Heart left ventricle (tissue), 16 donors: ENCODE measurements at regions not wholly inside any gene's neighbourhood (a gene's known extent, or its start where the extent isn't known, plus 50 kb on each side); places are given as distances from the start of the nearest gene placed in this dataset.

Experiments used
- ATAC-seq, 4 donors: fragments of 200-7000 bp; cut with Tn5 transposase; one replicate each; pipeline ENCODE4 v1.9.1; 2020 to 2022; ENCODE audit warnings: moderate library complexity in 4 of 4, mild to moderate bottlenecking in 3 of 4, moderate number of reproducible peaks in 1 of 4
- DNase-seq, 5 donors: peaks; one replicate each; pipeline ENCODE4 v3.0.0-alpha.2; 2020
- H3K27ac ChIP-seq, 12 donors: fragments of 200-600 bp; sonication (generic) in 4 of 12; one replicate each; pipeline versions ENCODE4 v1.5.0 to v1.8.0; 2016 to 2022; ENCODE audit warnings: mild to moderate bottlenecking in 2 of 12
- H3K27me3 ChIP-seq, 9 donors: fragments of 200-600 bp; sonication (generic) in 2 of 9; one replicate each; pipeline versions ENCODE4 v1.5.1 to v1.8.0; 2016 to 2022; ENCODE audit warnings: mild to moderate bottlenecking in 3 of 9
- H3K36me3 ChIP-seq, 9 donors: fragments of 200-600 bp; sonication (generic) in 2 of 9; one replicate each; pipeline versions ENCODE4 v1.5.0 to v1.8.0; 2018 to 2022; ENCODE audit warnings: mild to moderate bottlenecking in 2 of 9
- H3K4me1 ChIP-seq, 12 donors: fragments of 200-600 bp; sonication (generic) in 4 of 12; one replicate each; pipeline versions ENCODE4 v1.5.0 to v1.8.0; 2016 to 2022; ENCODE audit warnings: mild to moderate bottlenecking in 3 of 12
- H3K4me3 ChIP-seq, 12 donors: fragments of 200-600 bp; sonication (generic) in 4 of 12; one replicate each; pipeline versions ENCODE4 v1.5.0 to v1.8.0; 2017 to 2022; ENCODE audit warnings: mild to moderate bottlenecking in 9 of 12, moderate library complexity in 4 of 12
- H3K9me3 ChIP-seq, 12 donors: fragments of 200-600 bp; sonication (generic) in 4 of 12; one replicate each; pipeline versions ENCODE4 v1.5.0 to v1.8.0; 2016 to 2022; ENCODE audit warnings: mild to moderate bottlenecking in 1 of 12
- POLR2A ChIP-seq, 2 donors: fragments of 450-650 bp; IDR thresholded peaks; one replicate each; pipeline ENCODE4 v1.6.1; 2017; ENCODE audit warnings: antibody characterized with exemption in 2 of 2, mild to moderate bottlenecking in 2 of 2, moderate library complexity in 2 of 2
- WGBS, 4 donors: extraction: QIAGEN DNeasy Blood & Tissue Kit in 2 of 4; methylation state at CpG; one replicate each; pipeline versions ENCODE4 v1.1.5 to v1.1.7; 2013 to 2018; 5-methylcytosine and 5-hydroxymethylcytosine counted together
- intact Hi-C, 10 donors: fragments of 100-400 bp; cut with DNase I; formaldehyde crosslinking; loops; one replicate each; pipeline versions ENCODE4 v1.11.1 to v1.14.2; 2022
- TF ChIP-seq, protein P1 (sequence below), 12 donors: fragments of 200-600 bp; sonication (generic) in 4 of 12; IDR thresholded peaks; one replicate each; pipeline versions ENCODE4 v1.5.0 to v1.8.0; 2018 to 2022; ENCODE audit warnings: antibody characterized with exemption in 12 of 12, mild to moderate bottlenecking in 5 of 12
- donor health status: ischemic (EF 13 %, LVEDD 7.1; RV severe dilation, severe dysfunction).
- donor health status: healthy with polysubstance abuse.
- donor health status: DM: no; HTN: yes; CAD: no.
- donor health status: DM: no; HTN: no; CAD: no.
- donor health status: ischemic (EF 25% LVEDD 6.9; RV normal size, moderate dysfunction).
- donor health status: ischemic (EF 25% LVEDD 5.7; RV mildly dilated, moderate dysfunction).
- donor health status: healthy.
- donor health status: DM: yes; HTN: yes; CAD: no.
- donor health status: ischemic (EF 35%, LVEDD 5.7; RV mildly dilated, moderate dysfunction).
- donor health status: nonischemic (EF 11% LVEDD 7.7; RV severe dilation, severe dysfunction).
- donor health status: DM: yes; HTN: yes; CAD: no.
- donor health status: PGD.
- donor health status: ischemic (EF 29% LVEDD 5.4; RV normal size, mild dysfunction).
- donor health status: nonischemic (EF 23%, LVEDD 6.1; RV moderate dilation, normal function).

DNA sequence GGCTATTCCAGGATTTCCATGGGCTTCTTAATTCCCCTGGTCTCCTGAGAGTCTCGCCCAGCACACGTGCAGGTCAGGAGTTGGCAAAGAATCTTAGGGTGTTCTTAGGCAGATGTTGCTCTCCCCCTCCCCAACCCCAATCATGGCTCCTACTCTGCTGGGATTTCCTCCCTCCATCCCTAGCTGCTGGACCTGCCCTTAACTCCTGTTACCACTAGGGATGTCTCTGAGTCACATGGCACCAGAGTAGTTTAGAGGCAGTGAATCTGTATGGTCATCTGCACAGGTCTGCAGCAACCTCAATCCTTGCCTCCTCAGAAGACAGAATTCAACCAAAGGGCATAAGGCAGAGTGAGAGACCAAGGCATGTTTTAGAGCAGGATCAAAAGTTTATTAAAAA, 51.8 kb upstream of the CHST3 start:
- H3K27ac ChIP-seq: no peak overlapping the region
- H3K27me3 ChIP-seq: no peaks in the 10 kb centered on the region
- peaks cover 0 to 12% (median 0%) of the 10 kb centered on the region in 12 donors for H3K9me3 ChIP-seq
- no peaks in the 10 kb centered on the region for H3K36me3 ChIP-seq
- H3K4me1 ChIP-seq: peaks cover 0 to 11% (median 0%) of the 10 kb centered on the region in 12 donors
- no peak overlapping the region for H3K4me3 ChIP-seq
- TF ChIP-seq, protein P1, sequence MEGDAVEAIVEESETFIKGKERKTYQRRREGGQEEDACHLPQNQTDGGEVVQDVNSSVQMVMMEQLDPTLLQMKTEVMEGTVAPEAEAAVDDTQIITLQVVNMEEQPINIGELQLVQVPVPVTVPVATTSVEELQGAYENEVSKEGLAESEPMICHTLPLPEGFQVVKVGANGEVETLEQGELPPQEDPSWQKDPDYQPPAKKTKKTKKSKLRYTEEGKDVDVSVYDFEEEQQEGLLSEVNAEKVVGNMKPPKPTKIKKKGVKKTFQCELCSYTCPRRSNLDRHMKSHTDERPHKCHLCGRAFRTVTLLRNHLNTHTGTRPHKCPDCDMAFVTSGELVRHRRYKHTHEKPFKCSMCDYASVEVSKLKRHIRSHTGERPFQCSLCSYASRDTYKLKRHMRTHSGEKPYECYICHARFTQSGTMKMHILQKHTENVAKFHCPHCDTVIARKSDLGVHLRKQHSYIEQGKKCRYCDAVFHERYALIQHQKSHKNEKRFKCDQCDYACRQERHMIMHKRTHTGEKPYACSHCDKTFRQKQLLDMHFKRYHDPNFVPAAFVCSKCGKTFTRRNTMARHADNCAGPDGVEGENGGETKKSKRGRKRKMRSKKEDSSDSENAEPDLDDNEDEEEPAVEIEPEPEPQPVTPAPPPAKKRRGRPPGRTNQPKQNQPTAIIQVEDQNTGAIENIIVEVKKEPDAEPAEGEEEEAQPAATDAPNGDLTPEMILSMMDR (IDR thresholded peaks at IDR 0.05): no peak
- TF ChIP-seq POLR2A (IDR thresholded peaks at IDR 0.05): no peak
- ATAC-seq (no peak), DNase-seq (no peak)
- intact Hi-C loops: no loop called here
- WGBS, 4 donors: 89 to 100% (median 96%) methylated on average over 2 of the region's 2 CpGs

DNA sequence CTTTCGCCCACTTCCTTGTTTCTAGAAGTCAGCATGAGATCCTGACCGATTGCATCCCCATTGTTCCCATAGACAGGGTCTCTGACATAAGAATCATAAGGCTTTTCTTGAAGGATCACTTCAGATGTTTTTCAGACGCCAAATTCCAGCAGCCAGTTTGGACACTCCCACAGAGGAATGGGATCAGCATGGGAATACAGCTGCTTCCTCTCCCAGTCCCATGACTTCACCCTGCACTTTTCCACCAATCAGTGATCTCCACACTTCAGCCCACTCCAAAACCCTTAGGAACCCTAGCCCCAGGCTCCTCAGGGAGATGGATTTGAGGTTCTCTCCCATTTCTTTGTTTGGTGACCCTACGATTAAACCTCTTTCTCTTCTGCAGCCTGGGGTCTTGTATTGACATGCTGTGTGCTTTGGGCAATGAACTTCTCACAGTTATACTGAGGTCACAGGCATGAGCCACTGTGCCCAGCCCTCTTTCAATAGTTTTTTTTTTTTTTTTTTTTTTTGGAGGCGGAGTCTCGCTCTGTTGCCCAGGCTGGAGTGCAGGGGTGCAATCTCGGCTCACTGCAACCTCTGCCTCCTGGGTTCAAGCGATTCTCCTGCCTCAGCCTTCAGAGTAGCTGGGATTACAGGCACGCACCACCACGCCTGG, 52.8 kb upstream of the CHST3 start:
- Histone ChIP-seq H3K27ac (peak overlapping the region in 2 of 12 donors; percentile 12 to 22), H3K4me1 (peaks cover 0 to 11% (median 0%) of the 10 kb centered on the region in 12 donors), H3K36me3 (no peaks in the 10 kb centered on the region), H3K27me3 (no peaks in the 10 kb centered on the region), H3K4me3 (no peak overlapping the region), H3K9me3 (peaks cover 0 to 11% (median 0%) of the 10 kb centered on the region in 12 donors)
- WGBS, 4 donors: 74 to 79% (median 77%) methylated on average over 10 of the region's 10 CpGs
- intact Hi-C loops: no loop called here
- peak; percentile 44 to 81 (median 73) for ATAC-seq
- peak in 1 of 5 donors; percentile 42 for DNase-seq
- TF ChIP-seq POLR2A (IDR thresholded peaks at IDR 0.05): no peak
- TF ChIP-seq, protein P1 (IDR thresholded peaks at IDR 0.05): no peak

DNA sequence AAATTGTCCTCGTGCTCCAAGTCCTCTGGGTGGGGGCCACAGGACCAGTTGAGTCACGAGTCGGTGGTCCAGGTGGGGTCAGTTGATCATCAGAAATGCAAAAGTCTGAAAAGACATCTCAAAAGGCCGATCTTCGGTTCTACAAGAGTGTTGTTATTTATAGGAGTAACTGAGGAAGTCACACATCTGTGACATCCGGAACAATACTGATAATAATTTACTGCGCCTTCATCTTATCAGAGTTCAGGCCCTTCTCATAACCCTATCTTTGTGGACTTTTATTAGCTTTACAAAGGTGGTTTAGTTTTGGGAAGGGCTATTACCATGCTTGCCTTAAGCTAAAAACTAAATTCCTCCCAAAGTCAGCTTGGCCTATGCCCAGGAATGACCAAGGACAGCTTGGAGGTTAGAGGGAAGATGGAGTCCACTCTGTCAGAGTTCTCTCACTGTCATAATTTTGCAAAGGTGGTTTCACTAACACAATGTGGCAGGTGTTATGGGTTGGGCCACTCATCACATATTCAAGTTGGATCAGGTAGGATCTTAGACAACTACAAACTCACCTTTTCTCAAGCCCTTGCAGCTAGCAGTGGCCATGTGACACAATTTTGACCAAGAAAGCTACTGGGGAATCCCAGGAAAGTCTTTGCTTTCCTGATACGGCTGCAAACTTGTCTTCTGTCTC, 54.7 kb upstream of the CHST3 start:
- Histone ChIP-seq H3K27ac (no peak overlapping the region), H3K27me3 (no peaks in the 10 kb centered on the region), H3K9me3 (peaks cover 0 to 11% (median 0%) of the 10 kb centered on the region in 12 donors), H3K36me3 (no peaks in the 10 kb centered on the region), H3K4me1 (peaks cover 0 to 11% (median 0%) of the 10 kb centered on the region in 12 donors), H3K4me3 (no peak overlapping the region)
- intact Hi-C loops: no loop called here
- ATAC-seq (no peak), DNase-seq (no peak)
- TF ChIP-seq, protein P1 (IDR thresholded peaks at IDR 0.05): no peak
- TF ChIP-seq POLR2A (IDR thresholded peaks at IDR 0.05): no peak
- 46 to 61% (median 56%) methylated on average over 8 of the region's 8 CpGs for WGBS, 4 donors

DNA sequence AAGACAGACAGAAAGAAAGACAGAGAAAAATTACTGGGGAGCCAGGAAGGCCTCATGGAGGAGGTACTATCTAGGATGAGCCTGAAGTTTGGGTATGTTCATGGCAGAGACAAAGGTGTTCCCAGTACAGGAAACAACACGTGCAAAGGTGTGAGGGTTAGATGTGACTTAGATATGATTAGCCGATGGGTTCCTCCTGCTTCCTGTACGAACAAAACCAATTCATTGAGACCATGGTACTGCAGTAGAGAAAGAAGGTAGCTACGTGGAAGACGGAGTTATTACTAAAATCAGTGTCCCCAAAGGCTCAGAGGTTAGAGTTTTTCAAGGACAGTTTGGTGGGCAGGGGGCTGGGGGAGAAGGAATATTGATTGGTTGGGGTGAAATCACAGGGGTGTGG, 55.2 kb upstream of the CHST3 start:
- WGBS, 4 donors: 73 to 83% (median 78%) methylated on average over 5 of the region's 5 CpGs
- intact Hi-C loops: no loop called here
- H3K36me3 ChIP-seq: no peaks in the 10 kb centered on the region
- H3K4me1 ChIP-seq: peaks cover 0 to 13% (median 0%) of the 10 kb centered on the region in 12 donors
- H3K27me3 ChIP-seq: no peaks in the 10 kb centered on the region
- DNase-seq (no peak), ATAC-seq (no peak)
- H3K9me3 ChIP-seq: peaks cover 0 to 11% (median 0%) of the 10 kb centered on the region in 12 donors
- H3K4me3 ChIP-seq: no peak overlapping the region
- H3K27ac ChIP-seq: no peak overlapping the region
- TF ChIP-seq, protein P1 (IDR thresholded peaks at IDR 0.05): no peak
- TF ChIP-seq POLR2A (IDR thresholded peaks at IDR 0.05): no peak
